Fibroblast of villous mesenchyme (primary cell): ENCODE measurements at regions not wholly inside any gene's neighbourhood (a gene's known extent, or its start where the extent isn't known, plus 50 kb on each side); places are given as distances from the start of the nearest gene placed in this dataset.

Experiments used
- DNase-seq: peaks from one replicate; pipeline ENCODE4 v3.0.0-alpha.2; 2010; ENCODE audit warnings: low read depth
- H3K4me3 ChIP-seq: 2 replicates; pipeline ENCODE4 v1.5.1; 2011; ENCODE audit warnings: low read depth, mild to moderate bottlenecking, low read length
- TF ChIP-seq, protein P1 (sequence below): IDR thresholded peaks from 2 replicates; pipeline ENCODE4 v1.5.1; 2012; ENCODE audit warnings: low read depth, mild to moderate bottlenecking, low read length; ENCODE audit not compliant: insufficient read depth

DNA sequence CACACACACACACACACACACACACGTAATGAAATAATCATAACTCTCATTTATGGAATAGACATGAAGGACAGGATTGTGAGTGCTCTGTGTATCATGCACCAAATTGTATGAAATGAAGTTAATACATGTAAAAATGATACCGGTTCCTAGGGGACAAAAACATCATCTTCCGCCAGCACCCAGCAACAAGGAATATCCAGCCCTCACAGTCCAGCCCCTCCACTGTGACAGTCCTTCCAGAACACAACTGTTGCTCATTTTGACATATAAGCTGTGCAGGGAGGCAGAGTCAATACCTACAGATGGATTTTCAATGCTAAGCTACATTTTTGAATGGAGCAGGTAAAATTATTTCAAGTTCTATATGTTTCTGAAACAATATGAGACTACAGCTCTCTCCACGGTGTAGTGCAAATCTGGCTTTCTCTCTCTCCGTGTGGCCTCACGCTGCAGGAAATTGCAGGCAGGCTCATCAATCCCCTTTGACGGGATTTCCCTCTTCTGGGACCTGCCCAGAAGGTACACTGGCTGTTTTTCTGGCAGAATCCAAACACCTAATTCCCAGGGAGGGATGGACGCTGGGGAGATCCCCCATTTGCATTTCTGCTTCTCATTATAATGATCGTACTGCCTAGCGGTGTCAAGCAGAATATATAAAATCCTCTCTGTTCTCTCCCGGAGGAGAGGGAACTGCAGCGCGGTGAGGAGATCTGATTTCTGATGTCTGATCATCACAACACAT lies 494.0 kb downstream of the LIG4 start:
- TF ChIP-seq, protein P1, sequence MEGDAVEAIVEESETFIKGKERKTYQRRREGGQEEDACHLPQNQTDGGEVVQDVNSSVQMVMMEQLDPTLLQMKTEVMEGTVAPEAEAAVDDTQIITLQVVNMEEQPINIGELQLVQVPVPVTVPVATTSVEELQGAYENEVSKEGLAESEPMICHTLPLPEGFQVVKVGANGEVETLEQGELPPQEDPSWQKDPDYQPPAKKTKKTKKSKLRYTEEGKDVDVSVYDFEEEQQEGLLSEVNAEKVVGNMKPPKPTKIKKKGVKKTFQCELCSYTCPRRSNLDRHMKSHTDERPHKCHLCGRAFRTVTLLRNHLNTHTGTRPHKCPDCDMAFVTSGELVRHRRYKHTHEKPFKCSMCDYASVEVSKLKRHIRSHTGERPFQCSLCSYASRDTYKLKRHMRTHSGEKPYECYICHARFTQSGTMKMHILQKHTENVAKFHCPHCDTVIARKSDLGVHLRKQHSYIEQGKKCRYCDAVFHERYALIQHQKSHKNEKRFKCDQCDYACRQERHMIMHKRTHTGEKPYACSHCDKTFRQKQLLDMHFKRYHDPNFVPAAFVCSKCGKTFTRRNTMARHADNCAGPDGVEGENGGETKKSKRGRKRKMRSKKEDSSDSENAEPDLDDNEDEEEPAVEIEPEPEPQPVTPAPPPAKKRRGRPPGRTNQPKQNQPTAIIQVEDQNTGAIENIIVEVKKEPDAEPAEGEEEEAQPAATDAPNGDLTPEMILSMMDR: no peak
- DNase-seq: no peak
- H3K4me3 ChIP-seq: no peak overlapping the region

DNA sequence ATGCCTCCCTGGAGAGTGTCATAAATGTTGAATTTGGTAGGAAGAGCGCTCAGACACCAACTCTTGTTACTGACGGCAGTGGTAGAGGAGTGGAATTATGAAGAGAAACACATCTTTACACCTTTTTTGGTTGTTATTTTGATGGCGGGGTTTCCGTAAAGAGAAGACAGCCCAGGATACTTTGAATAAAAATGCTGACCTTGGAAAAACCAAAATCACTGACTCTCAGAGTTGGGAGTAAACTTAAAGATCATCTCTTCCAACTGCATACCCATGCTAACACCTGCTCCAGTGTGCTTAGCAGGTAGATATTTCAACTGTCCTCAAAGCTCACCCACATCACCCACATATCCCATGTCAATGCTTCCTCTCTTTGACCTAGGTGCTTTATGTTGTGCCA lies 498.6 kb downstream of the LIG4 start:
- no peak for DNase-seq
- no peak overlapping the region for H3K4me3 ChIP-seq
- TF ChIP-seq, protein P1: no peak

DNA sequence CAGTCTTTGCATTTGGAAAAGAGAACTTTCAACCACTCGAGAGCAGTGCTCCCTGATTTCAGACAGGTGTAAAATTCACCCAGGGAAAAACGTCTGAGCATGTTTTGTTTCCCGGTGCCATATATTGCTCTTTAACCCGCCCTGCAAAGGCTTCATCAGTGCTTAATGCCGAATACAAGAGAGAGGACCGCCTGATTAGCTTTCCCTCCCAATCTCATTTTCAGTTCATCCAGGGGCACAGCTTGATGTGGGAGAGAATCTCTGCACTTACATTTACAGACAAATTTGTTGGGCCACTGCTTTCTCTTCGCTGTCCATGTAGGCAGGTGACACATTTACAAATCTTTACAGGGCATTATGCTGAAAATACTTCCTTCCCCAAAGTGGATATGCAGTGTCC lies 499.1 kb downstream of the LIG4 start:
- no peak for DNase-seq
- H3K4me3 ChIP-seq: no peak overlapping the region
- TF ChIP-seq, protein P1: no peak

DNA sequence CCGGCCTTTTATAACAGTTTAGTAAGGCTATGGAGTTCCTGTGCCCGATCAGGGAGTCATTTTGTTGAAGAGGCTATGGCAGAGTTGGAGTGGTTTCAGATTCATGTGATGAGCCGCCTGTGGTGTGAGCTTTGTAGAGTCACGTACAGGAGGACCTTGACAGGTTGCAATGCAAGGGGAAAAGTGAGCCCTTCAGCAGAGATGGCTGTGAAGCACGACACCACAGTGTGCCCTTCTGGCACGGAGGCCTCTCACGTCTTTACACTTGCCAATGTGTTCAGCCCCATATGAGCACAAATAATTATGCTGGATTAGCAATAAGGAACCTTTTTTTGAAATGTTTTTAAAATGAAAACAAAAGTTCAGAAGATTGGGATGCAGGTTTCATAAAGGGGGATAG lies 499.8 kb downstream of the LIG4 start:
- TF ChIP-seq, protein P1: no peak
- no peak overlapping the region for H3K4me3 ChIP-seq
- no peak for DNase-seq

DNA sequence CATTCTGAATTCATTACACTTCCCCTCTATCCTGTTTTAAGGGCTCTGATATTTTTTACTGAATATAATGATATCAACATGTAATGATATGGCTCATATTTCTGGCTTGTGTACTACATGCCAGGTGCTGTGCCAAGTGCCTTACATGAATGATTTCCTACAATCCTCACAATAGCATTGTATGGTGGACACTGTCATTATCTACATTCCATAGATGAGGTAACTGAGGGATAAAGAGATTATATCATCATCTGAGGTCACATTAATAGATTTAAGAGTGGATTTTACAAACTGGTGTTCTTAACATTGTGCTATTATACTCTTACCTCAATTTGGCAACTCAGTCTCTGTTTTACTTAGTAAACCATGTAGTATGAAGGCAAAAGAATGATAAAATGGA lies 502.0 kb downstream of the LIG4 start:
- TF ChIP-seq, protein P1: no peak
- no peak overlapping the region for H3K4me3 ChIP-seq
- no peak for DNase-seq

DNA sequence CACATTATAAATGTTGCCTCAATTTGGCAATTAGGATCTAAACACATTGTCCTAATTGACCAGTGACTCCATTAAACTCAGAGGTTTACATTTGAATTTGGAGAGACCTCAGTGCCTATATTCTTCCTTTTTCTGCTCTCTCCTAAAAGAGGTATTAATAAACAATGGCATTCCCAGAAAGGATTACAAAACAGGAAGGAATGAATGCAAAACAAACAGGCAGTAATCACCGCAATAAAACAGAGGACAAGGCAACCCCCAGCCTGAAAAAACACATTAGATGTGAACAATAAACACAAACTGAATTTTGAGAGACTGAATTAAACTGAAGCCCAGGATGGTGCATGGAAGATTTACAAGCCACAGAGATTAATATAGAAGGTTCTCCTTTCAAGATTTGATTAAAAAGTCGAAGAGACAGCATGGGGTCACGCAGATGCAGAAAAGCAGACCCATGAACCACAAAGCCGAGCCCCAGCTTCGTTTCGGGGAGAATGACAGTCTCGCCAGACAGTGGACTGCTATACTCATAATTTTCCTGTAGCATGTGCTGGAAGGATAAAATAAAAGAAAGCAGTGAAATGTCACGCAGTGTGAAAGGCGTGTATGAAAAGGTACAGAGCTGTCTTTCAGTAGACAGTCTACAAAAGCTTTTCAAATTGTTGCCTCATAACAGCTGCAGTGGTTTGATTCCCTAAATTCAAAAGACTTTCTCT lies 503.0 kb downstream of the LIG4 start:
- peak overlapping the region; percentile 0 for H3K4me3 ChIP-seq
- peak; percentile 33 for DNase-seq
- TF ChIP-seq, protein P1: no peak

DNA sequence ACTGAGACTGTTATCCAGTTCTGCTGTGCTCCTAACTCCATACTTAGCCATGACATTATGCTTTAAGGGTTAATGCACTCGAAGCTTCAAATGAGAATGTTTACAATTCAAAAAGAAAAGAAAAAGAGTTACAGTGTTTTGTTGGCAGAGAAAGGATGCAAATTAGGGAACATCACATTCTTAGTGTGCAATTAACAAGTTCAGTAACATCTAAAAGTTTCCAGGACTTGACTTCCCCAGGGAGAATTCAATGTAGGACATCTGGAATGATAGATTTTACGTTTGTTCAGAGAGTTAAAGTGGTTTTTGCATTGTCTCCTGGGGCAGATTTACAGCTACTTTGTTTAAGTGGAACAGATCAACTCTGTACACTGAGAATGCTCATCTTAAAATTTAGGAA lies 525.2 kb downstream of the LIG4 start:
- no peak overlapping the region for H3K4me3 ChIP-seq
- no peak for DNase-seq
- TF ChIP-seq, protein P1: no peak
